H1 (cell line): ENCODE measurements at regions not wholly inside any gene's neighbourhood (a gene's known extent, or its start where the extent isn't known, plus 50 kb on each side); places are given as distances from the start of the nearest gene placed in this dataset.

Source experiments
- CTCF ChIA-PET: fragments of 300-600 bp; sonication (Branson Sonifier 250); formaldehyde crosslinking; loops from one replicate; lab custom pipeline; 2021; ENCODE audit not compliant: partially characterized antibody; lab: Charles Lee
- POLR2A ChIA-PET: fragments of 300-600 bp; sonication (Branson Sonifier 250); formaldehyde crosslinking; loops from one replicate; lab custom pipeline; 2021; ENCODE audit warnings: inconsistent platforms; ENCODE audit not compliant: partially characterized antibody; lab: Charles Lee
- DNase-seq, 2 experiments: peaks; one replicate each; pipeline versions ENCODE4 v3.0.0 to v3.0.0-alpha.2; 2010 to 2022; ENCODE audit warnings: low spot score in 2 of 2, low read depth in 1 of 2, mixed read lengths in 1 of 2
- FAIRE-seq: peaks from 2 replicates; lab custom pipeline; 2011; peaks lifted over from hg19 to GRCh38; lab: Jason Lieb, UNC
- H2AFZ ChIP-seq: 2 replicates; pipeline ENCODE4 v1.8.1; 2012; ENCODE audit warnings: low read length, inconsistent platforms
- H2AK5ac ChIP-seq: 2 replicates; pipeline ENCODE4 v1.6.1; 2013; ENCODE audit warnings: low read depth, low read length
- H2BK120ac ChIP-seq: replicated peaks from 2 replicates; pipeline ENCODE3; 2013; ENCODE audit warnings: low read depth, low read length, inconsistent platforms
- H2BK12ac ChIP-seq: 2 replicates; pipeline ENCODE4 v1.6.1; 2013; ENCODE audit warnings: low read depth, low read length
- H2BK15ac ChIP-seq: 2 replicates; pipeline ENCODE4 v1.6.1; 2013; ENCODE audit warnings: low read length
- H2BK20ac ChIP-seq: 2 replicates; pipeline ENCODE4 v1.6.1; 2013; ENCODE audit warnings: low read length
- H2BK5ac ChIP-seq: 2 replicates; pipeline ENCODE4 v1.6.1; 2013; ENCODE audit warnings: low read depth, low read length
- H3K14ac ChIP-seq: 2 replicates; pipeline ENCODE4 v1.6.1; 2013; ENCODE audit warnings: inconsistent platforms; ENCODE audit not compliant: insufficient read length
- H3K18ac ChIP-seq: 2 replicates; pipeline ENCODE4 v1.6.1; 2013; ENCODE audit warnings: low read length; ENCODE audit errors: extremely low read depth
- H3K23ac ChIP-seq: 2 replicates; pipeline ENCODE4 v1.6.1; 2013; ENCODE audit warnings: inconsistent platforms; ENCODE audit not compliant: insufficient read length
- H3K23me2 ChIP-seq: 2 replicates; pipeline ENCODE4 v1.6.1; 2013; ENCODE audit warnings: low read depth, low read length
- H3K27ac ChIP-seq: 2 replicates; pipeline ENCODE4 v1.6.1; 2011; ENCODE audit warnings: low read depth, low read length, inconsistent platforms
- H3K27me3 ChIP-seq, 4 experiments: replicated peaks in 1 of 4; 1 replicate in 1 of 4; 2 replicates in 3 of 4; pipeline versions ENCODE4 v1.6.1 to v1.8.1; 2011 to 2013; ENCODE audit warnings: low read length in 3 of 4, mild to moderate bottlenecking in 3 of 4, inconsistent platforms in 2 of 4, mixed read lengths in 2 of 4, moderate library complexity in 1 of 4; ENCODE audit not compliant: control insufficient read depth in 3 of 4, insufficient read depth in 3 of 4; ENCODE audit errors: extremely low read depth in 1 of 4
- H3K36me3 ChIP-seq, 4 experiments: 2 replicates each; pipeline versions ENCODE4 v1.6.1 to v1.8.1; 2011 to 2013; ENCODE audit warnings: mild to moderate bottlenecking in 4 of 4, low read length in 3 of 4, moderate library complexity in 2 of 4, control low read depth in 1 of 4, inconsistent platforms in 1 of 4; ENCODE audit not compliant: insufficient read depth in 4 of 4, control insufficient read depth in 2 of 4
- H3K4ac ChIP-seq: replicated peaks from 2 replicates; pipeline ENCODE3; 2013; ENCODE audit warnings: low read length, low read depth, mixed read lengths, inconsistent platforms; ENCODE audit not compliant: insufficient read length
- H3K4me1 ChIP-seq, 4 experiments: replicated peaks in 1 of 4; 1 replicate in 1 of 4; 2 replicates in 3 of 4; pipeline versions ENCODE4 v1.6.1 to v1.8.1; 2011 to 2013; ENCODE audit warnings: low read length in 3 of 4, inconsistent platforms in 2 of 4, mixed read lengths in 1 of 4; ENCODE audit not compliant: insufficient read depth in 4 of 4, control insufficient read depth in 3 of 4
- H3K4me2 ChIP-seq, 2 experiments: 2 replicates each; pipeline versions ENCODE4 v1.6.1 to v1.8.1; 2011 to 2013; ENCODE audit warnings: low read depth in 2 of 2, low read length in 2 of 2, control low read depth in 1 of 2, inconsistent platforms in 1 of 2, mild to moderate bottlenecking in 1 of 2; ENCODE audit not compliant: insufficient read depth in 1 of 2
- H3K4me3 ChIP-seq, 4 experiments: fragments of 200-600, 300-600 bp in 1 of 4; sonication (generic), shearing (Covaris generic), sonication (Bioruptor Twin) in 1 of 4; 2 replicates each; pipeline versions ENCODE4 v1.5.1 to v1.8.1; 2011 to 2016; ENCODE audit warnings: low read length in 4 of 4, low read depth in 3 of 4, control low read depth in 2 of 4, inconsistent platforms in 2 of 4, mild to moderate bottlenecking in 2 of 4, mixed read lengths in 1 of 4, moderate library complexity in 1 of 4; ENCODE audit not compliant: insufficient read depth in 2 of 4; ENCODE audit errors: extremely low read depth in 1 of 4
- H3K56ac ChIP-seq: replicated peaks from 2 replicates; pipeline ENCODE3; 2013; ENCODE audit warnings: low read depth, mild to moderate bottlenecking, mixed read lengths, low read length, inconsistent platforms; ENCODE audit not compliant: insufficient read length
- H3K79me1 ChIP-seq: 2 replicates; pipeline ENCODE4 v1.6.1; 2013; ENCODE audit warnings: low read depth, low read length, control low read depth
- H3K79me2 ChIP-seq, 2 experiments: 2 replicates each; pipeline versions ENCODE4 v1.6.1 to v1.8.1; 2012 to 2013; ENCODE audit warnings: low read length in 2 of 2, mild to moderate bottlenecking in 2 of 2, inconsistent platforms in 1 of 2; ENCODE audit not compliant: insufficient read depth in 2 of 2, control insufficient read depth in 1 of 2
- H3K9ac ChIP-seq, 4 experiments: replicated peaks in 1 of 4; 1 replicate in 1 of 4; 2 replicates in 3 of 4; pipeline versions ENCODE4 v1.6.1 to v1.8.1; 2011 to 2013; ENCODE audit warnings: low read depth in 3 of 4, low read length in 3 of 4, control low read depth in 2 of 4, mild to moderate bottlenecking in 2 of 4, moderate library complexity in 2 of 4, inconsistent platforms in 1 of 4; ENCODE audit errors: extremely low read depth in 1 of 4
- H3K9me3 ChIP-seq, 2 experiments: 2 replicates each; pipeline versions ENCODE4 v1.6.1 to v1.8.1; 2012 to 2013; ENCODE audit warnings: mild to moderate bottlenecking in 2 of 2, moderate library complexity in 2 of 2, control low read depth in 1 of 2, inconsistent platforms in 1 of 2, low read depth in 1 of 2, low read length in 1 of 2, mixed read lengths in 1 of 2; ENCODE audit not compliant: insufficient read depth in 2 of 2
- H4K20me1 ChIP-seq, 2 experiments: replicated peaks in 1 of 2; 2 replicates each; pipeline versions ENCODE3 to v1.8.1; 2011 to 2013; ENCODE audit warnings: inconsistent platforms in 2 of 2, low read length in 2 of 2, mild to moderate bottlenecking in 1 of 2; ENCODE audit not compliant: insufficient read depth in 2 of 2, control insufficient read depth in 1 of 2
- H4K5ac ChIP-seq: 2 replicates; pipeline ENCODE4 v1.6.1; 2013; ENCODE audit warnings: low read length, low read depth, mixed read lengths, inconsistent platforms; ENCODE audit not compliant: insufficient read length
- H4K8ac ChIP-seq: 2 replicates; pipeline ENCODE4 v1.8.0; 2013; ENCODE audit warnings: mild to moderate bottlenecking, moderate library complexity, low read length, inconsistent platforms; ENCODE audit not compliant: insufficient read depth; ENCODE audit errors: extremely low read depth
- H4K91ac ChIP-seq: replicated peaks from 2 replicates; pipeline ENCODE3; 2013; ENCODE audit warnings: low read length, mixed read lengths, inconsistent platforms; ENCODE audit not compliant: insufficient read length
- CTCF ChIP-seq, 3 experiments: IDR thresholded peaks; 1 replicate in 2 of 3; 2 replicates in 1 of 3; pipeline versions ENCODE4 v1.5.1 to v1.6.1; 2011; ENCODE audit warnings: low read length in 3 of 3, mild to moderate bottlenecking in 3 of 3, inconsistent platforms in 2 of 3, low read depth in 1 of 3, moderate library complexity in 1 of 3; ENCODE audit not compliant: insufficient read depth in 1 of 3; ENCODE audit errors: control extremely low read depth in 1 of 3
- EP300 ChIP-seq, 2 experiments: IDR thresholded peaks; 1 replicate in 1 of 2; 2 replicates in 1 of 2; pipeline ENCODE4 v1.6.1; 2011 to 2012; ENCODE audit warnings: low read depth in 2 of 2, low read length in 2 of 2, mild to moderate bottlenecking in 2 of 2, borderline replicate concordance in 1 of 2, inconsistent platforms in 1 of 2, moderate library complexity in 1 of 2
- KDM1A ChIP-seq: fragments of 200-600, 300-600 bp; sonication (generic); IDR thresholded peaks from 2 replicates; pipeline ENCODE4 v1.7.1; 2016; ENCODE audit warnings: mild to moderate bottlenecking, low read length, borderline replicate concordance
- RAD21 ChIP-seq, 2 experiments: IDR thresholded peaks in 1 of 2; conservative IDR thresholded peaks in 1 of 2; 2 replicates each; pipeline ENCODE4 v1.6.1; 2011; ENCODE audit warnings: low read depth in 2 of 2, low read length in 2 of 2, improper control_type of control experiment in 1 of 2, inconsistent platforms in 1 of 2, mild to moderate bottlenecking in 1 of 2, moderate library complexity in 1 of 2
- WGBS, 2 experiments: shearing (Covaris generic) in 1 of 2; methylation state at CpG; one replicate each; pipeline versions ENCODE4 v1.1.6 to v1.1.7; 2013 to 2015; ENCODE audit warnings: low lambda C conversion rate in 2 of 2, mixed read lengths in 2 of 2, inconsistent platforms in 1 of 2, low coverage in 1 of 2, missing lambda C conversion rate in 1 of 2; ENCODE audit not compliant: insufficient replicate concordance in 2 of 2, insufficient coverage in 1 of 2, insufficient read length in 1 of 2; ENCODE audit errors: extremely low coverage in 1 of 2, missing lambda C conversion rate in 1 of 2; 5-methylcytosine and 5-hydroxymethylcytosine counted together

- Histone ChIP-seq H3K79me2 (no peaks in the 10 kb centered on the region), H2AFZ (0 out of 2 replicates have a peak overlapping the region, but pooled peaks have one; percentile 18), H3K4me2 (no peak overlapping the region), H3K36me3 (no peaks in the 10 kb centered on the region), H3K4me1 (no peaks in the 10 kb centered on the region), H2BK120ac (no peak overlapping the region), H4K91ac (no peak overlapping the region), H3K27ac (no peak overlapping the region), H2AK5ac (no peak overlapping the region), H3K18ac (no peak overlapping the region), H3K23me2 (no peaks in the 10 kb centered on the region), H3K14ac (no peak overlapping the region), H4K8ac (no peak overlapping the region), H3K9ac (no peak overlapping the region), H2BK20ac (no peak overlapping the region), H4K5ac (no peak overlapping the region), H2BK5ac (no peak overlapping the region), H3K27me3 (no peaks in the 10 kb centered on the region), H2BK12ac (no peak overlapping the region), H3K79me1 (no peaks in the 10 kb centered on the region), H3K56ac (no peak overlapping the region), H4K20me1 (no peaks in the 10 kb centered on the region), H3K9me3 (no peaks in the 10 kb centered on the region), H3K4ac (no peak overlapping the region), H3K23ac (no peak overlapping the region), H2BK15ac (no peak overlapping the region), H3K4me3 (no peak overlapping the region)
- ChIA-PET POLR2A (no interaction called here), CTCF (no interaction called here)
- TF ChIP-seq KDM1A = no peak
- no peak for TF ChIP-seq EP300 (IDR thresholded peaks at IDR 0.05; ENCODE audit: borderline replicate concordance in 1 of 2, low read depth in 2 of 2, low read length in 2 of 2)
- peak in 1 of 3 experiments; percentile 17; a peak in 1 of 4 replicates for TF ChIP-seq CTCF (IDR thresholded peaks at IDR 0.05; ENCODE audit: control extremely low read depth in 1 of 3, insufficient read depth in 1 of 3, low read depth in 1 of 3, low read length in 3 of 3)
- peak; percentile 25 to 37; a peak in 3 of 4 replicates for TF ChIP-seq RAD21 (IDR thresholded peaks at IDR 0.05 in 1 of 2, conservative IDR thresholded peaks at IDR 0.05 in 1 of 2; ENCODE audit: low read depth in 2 of 2, low read length in 2 of 2)
- FAIRE-seq = no peak
- WGBS, 2 experiments = 66% methylated on average over 5 of the region's 5 CpGs; no CpG with 5 or more reads in 1 of the 2 experiments
- DNase-seq = no peak
Observed at GRCh38 chr11:26095340-26095739, 236.6 kb upstream of the ANO3 start.
